HL-60 (cell line): ENCODE measurements at regions not wholly inside any gene's neighbourhood (a gene's known extent, or its start where the extent isn't known, plus 50 kb on each side); places are given as distances from the start of the nearest gene placed in this dataset.

ENCODE experiments used
- CTCF ChIP-seq: IDR thresholded peaks from one replicate; pipeline ENCODE4 v1.5.1; 2011; ENCODE audit warnings: low read length, control low read depth, inconsistent platforms; ENCODE audit not compliant: insufficient read depth
- GABPA ChIP-seq: IDR thresholded peaks from 2 replicates; pipeline ENCODE4 v1.6.1; 2012; ENCODE audit warnings: low read depth
- POLR2AphosphoS5 ChIP-seq: IDR thresholded peaks from 2 replicates; pipeline ENCODE4 v1.6.1; 2012; ENCODE audit warnings: low read depth
- REST ChIP-seq: IDR thresholded peaks from 2 replicates; pipeline ENCODE4 v1.6.1; 2012; ENCODE audit warnings: low read depth; ENCODE audit not compliant: insufficient replicate concordance
- SPI1 ChIP-seq: IDR thresholded peaks from 2 replicates; pipeline ENCODE4 v1.6.1; 2012; ENCODE audit warnings: low read depth, mild to moderate bottlenecking, borderline replicate concordance

GRCh38 chr16:59612094-59612493 lies 878.0 kb upstream of the GOT2 start:
- TF ChIP-seq POLR2AphosphoS5 (no peak), CTCF (no peak), SPI1 (no peak), REST (no peak), GABPA (no peak)
